GM19238 (cell line): ENCODE measurements at regions not wholly inside any gene's neighbourhood (a gene's known extent, or its start where the extent isn't known, plus 50 kb on each side); places are given as distances from the start of the nearest gene placed in this dataset.

Experiments used
- DNase-seq: peaks from one replicate; pipeline ENCODE4 v3.0.0; 2011; ENCODE audit warnings: low spot score; ENCODE audit not compliant: insufficient read length

- no peak for DNase-seq
These were observed 73.3 kb upstream of the ACKR3 start for GRCh38 chr2:236496340-236496739.

DNA sequence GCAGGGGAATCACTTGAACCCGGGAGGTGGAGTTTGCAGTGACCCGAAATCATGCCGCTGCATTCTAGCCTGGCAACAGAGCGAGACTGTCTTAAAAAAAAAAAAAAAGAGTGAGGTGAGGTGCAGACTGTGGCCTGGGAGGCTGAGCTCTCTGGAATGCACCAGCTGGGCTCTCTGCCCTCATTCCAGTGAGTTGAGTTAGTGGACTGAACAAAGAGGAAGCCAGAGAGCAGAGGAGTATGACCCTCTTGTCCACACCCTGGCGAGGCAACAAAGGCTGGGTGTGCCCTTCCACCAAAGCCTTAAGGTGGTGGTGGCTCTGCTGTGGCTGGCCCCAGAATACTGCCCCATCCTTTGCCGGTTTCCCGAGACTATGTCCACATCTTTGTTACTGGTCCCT lies 71.3 kb upstream of the ACKR3 start:
- no peak for DNase-seq

DNA sequence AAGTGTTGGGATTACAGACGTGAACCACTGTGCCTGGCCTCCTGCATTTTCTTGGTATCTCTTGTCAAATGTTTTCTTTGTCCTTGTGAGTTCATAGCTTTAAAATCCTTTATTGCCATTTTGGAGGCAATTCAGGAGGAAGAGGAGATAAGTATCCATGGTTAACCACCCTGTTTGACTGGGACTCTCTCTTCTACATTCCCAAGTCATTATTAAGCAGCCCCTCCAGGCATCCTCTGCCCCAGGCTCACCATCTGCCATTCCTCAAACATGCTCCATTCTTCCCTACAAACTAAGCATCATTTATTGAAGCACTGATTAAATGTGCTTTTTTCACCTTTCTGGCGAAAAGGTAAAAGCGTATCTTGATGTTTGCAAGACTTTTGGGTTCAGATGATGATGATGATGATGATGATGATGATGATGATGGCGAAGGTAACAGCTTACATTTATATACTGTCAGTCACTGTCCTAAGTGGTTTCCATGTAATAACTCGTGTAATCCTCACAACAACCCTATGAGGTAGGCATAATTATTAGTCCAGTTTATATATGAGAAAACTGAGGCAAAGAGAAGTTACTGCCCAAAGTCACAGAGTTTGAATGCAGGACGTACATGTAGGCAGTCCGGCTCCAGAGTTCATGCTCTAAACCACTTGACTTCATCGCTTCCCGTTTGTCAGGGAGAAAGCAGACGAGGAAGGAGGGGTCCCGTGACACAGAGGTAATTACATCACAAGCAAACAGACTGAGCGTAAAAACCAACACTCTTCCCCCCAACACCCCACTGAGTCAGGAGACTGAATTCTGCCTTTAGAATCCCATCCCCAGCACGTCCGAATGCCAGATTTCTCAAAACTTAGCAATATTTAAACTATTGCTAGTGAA lies 69.7 kb upstream of the ACKR3 start:
- DNase-seq, result no peak

- no peak for DNase-seq
These were observed 68.6 kb upstream of the ACKR3 start for GRCh38 chr2:236501026-236501425.

DNA sequence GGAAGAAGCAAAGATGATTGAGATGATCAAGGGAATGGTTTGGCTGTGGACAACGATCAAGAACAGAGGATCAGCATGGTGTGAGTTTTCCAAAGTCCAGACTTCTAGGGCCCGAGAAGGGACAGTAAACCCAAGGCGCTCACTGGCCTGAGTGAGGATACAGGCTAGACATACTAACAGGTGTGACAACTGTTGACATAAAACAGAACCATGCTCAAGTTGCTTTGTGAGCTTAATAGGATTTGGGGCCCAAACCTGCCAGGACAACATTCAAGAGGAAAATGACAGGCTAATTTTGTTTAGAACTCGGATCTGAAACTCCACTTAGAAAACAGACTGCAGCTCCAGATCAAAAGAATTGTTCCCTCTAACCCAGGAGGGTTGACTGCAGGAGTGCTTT lies 68.1 kb upstream of the ACKR3 start:
- no peak for DNase-seq

GRCh38 chr2:236503100-236503499 lies 66.5 kb upstream of the ACKR3 start:
- DNase-seq, result no peak

GRCh38 chr2:236503583-236503982 lies 66.0 kb upstream of the ACKR3 start:
- no peak for DNase-seq

DNA sequence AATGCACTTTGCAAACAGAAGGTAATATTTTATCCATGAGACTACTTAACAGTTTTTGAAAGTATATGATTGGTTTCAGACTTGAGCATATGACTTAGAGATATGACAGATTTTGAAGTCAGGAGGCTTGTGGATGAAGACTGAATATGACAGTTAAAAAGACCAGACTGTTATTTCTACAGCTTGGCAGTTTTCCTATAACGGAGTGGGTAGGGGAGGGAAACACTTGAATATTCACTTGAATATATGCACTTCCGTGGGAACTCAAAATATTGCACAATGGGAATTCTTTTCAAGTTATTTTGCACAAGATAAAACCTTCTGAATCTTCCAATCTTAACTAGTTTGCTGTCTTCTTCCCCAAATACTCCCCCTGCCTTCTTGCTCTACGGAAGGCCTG lies 64.6 kb upstream of the ACKR3 start:
- no peak for DNase-seq

- no peak for DNase-seq
These were observed 64.0 kb upstream of the ACKR3 start for GRCh38 chr2:236505648-236506047.

DNA sequence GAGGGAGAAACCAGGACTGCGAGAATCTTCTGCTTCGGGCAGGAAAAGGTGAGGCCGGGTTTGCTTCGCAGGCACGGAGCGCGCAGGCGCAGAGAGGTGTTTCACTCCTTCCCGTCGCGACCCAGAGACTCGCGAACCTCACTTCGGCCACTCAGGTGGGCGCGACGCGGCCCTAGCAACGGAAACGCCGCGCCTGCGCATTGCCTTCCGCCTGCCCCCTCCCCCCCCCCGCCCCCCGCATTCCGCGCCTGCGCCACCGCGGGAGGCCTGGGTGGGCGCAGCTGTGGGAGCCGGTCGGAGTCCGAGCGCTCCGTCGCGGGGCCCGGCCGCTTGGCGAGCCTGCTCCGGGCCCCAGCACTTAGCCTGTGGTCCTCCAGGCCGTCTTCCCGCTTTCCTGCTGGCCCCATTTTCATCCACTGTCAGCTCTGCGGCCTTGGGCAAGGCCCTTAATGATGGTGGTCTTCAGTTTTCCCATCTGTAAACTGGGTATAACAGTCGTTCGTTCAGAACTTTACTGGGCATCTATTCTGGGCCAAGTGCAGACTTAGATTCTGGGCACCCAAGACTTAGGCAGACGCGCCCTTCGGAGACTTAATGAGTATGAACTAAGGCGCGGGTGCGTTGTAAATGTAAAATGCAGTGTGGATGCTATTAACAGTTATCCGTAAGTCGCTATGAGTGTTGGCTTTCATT lies 62.1 kb upstream of the ACKR3 start:
- DNase-seq, result no peak

GRCh38 chr2:236508466-236508865 lies 61.2 kb upstream of the ACKR3 start:
- DNase-seq, result no peak

GRCh38 chr2:236510034-236510433 lies 59.6 kb upstream of the ACKR3 start:
- no peak for DNase-seq

DNA sequence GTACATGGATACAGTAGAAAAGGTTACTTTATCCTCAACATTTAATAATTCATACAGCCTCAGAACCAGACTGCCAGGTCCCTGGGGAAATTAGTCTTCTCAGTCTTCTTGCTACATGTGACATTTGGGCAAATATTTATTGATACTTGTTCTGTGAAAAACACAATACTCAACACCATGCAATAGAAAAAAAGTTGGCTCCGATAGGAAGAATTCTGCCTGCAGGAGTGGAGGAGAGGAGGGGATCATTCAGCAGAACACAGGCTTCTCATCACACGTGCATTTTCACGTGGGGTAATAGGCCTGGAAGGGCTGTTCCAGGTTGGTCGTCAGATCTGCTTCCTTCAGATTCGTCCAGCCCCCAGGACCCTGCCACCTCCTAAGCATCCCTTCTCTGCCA lies 58.4 kb upstream of the ACKR3 start:
- no peak for DNase-seq

GRCh38 chr2:236512267-236512666 lies 57.4 kb upstream of the ACKR3 start:
- DNase-seq, result no peak

DNA sequence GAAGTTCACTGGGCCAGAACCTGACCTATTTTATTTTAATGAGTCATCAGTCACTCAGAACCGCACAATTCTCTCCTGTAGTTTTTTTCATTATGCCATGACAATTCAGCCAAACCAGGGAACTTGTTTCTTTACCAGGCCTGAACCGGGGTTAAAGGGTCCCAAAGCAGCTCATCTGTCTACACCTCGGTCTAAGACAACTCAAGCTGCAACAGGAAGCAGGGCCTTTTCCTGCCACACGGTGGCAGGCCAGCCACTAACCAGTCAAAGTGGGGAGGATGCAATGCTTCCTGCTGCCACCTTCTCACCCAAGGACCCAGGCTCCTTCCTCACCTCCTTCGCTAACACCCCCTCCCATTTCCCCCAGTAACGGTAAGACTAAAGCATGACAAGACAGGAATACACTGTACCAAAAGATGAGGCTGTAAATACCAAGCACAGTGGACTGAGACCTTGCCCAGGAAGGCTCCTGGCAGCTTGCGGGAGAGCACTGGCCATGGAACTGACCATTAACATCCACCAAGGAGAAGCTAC lies 56.7 kb upstream of the ACKR3 start:
- peak; percentile 52 for DNase-seq

DNA sequence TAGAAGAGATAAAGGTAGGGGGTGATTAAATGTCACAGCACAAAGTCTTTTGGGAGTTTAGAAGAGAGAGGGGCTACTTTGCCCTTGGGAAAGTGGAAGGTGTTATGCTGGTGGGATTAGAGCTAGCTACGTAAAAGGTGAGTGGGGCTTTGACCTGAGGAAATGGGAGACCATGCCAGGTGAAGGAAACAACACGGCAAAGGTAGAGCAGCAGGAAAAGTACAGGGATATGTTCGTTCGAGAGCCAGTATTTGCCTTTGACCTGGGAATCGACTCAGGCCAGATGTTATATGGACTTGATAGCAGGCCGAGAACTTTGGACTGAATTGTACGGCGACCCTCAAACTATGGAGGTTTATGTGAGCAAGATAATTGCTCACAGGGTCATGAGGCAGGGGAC lies 55.7 kb upstream of the ACKR3 start:
- DNase-seq, result no peak

DNA sequence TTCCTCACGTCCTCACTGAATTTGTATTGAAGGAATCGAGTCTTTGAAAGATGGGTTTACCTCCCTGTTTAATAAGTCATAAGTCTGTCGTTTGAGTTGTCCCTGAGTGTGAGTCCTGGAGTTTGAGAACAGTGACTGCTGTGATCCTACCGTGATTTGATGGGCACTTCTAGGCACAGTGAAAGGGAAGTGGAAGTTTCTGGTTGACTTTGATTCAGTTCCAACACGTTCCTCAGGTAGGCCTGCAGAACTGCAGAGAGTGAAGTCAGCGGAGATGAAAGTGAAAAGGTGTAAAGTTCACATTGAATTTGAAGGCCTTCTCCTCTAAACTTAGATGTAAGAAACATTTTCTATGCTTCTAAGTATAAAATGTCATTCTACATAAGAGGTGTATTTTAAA lies 52.9 kb upstream of the ACKR3 start:
- no peak for DNase-seq

- no peak for DNase-seq
These were observed 52.2 kb upstream of the ACKR3 start for GRCh38 chr2:236517251-236518031.
